ENCODE measurements at regions not wholly inside any gene's neighbourhood (a gene's known extent, or its start where the extent isn't known, plus 50 kb on each side); places are given as distances from the start of the nearest gene placed in this dataset.

- H3F3A ChIP-seq (replicated peaks; ENCODE audit: insufficient read depth) = peaks cover 3% of the 10 kb centered on the region
- TF ChIP-seq REST (IDR thresholded peaks at IDR 0.05; ENCODE audit: low read depth, low read length) (no peak), RXRA (IDR thresholded peaks at IDR 0.05; ENCODE audit: borderline replicate concordance, low read depth) (no peak), MXI1 (IDR thresholded peaks at IDR 0.05; ENCODE audit: low read depth, low read length) (no peak)
- H3K27ac ChIP-seq (ENCODE audit: low read depth in 2 of 2, low read length in 1 of 2) = no peak overlapping the region
- CTCF ChIA-PET = no interaction called here
- no peaks in the 10 kb centered on the region for H3K27me3 ChIP-seq (ENCODE audit: insufficient read depth)
- H3K9ac ChIP-seq = no peak overlapping the region
- no peaks in the 10 kb centered on the region for H3K79me2 ChIP-seq (ENCODE audit: insufficient read depth)
- no peaks in the 10 kb centered on the region for H3K9me3 ChIP-seq
- H3K4me1 ChIP-seq (ENCODE audit: control insufficient read depth in 1 of 2, insufficient read depth in 2 of 2, low read depth in 1 of 2, low read length in 1 of 2) = peaks cover 0 to 10% of the 10 kb centered on the region in 2 experiments; a peak in 1 of 4 replicates
- no peaks in the 10 kb centered on the region for H3K9me2 ChIP-seq
- POLR2A ChIA-PET = no interaction called here
- H2AFZ ChIP-seq (ENCODE audit: low read depth) = no peak overlapping the region
- no peaks in the 10 kb centered on the region for H4K20me1 ChIP-seq (ENCODE audit: insufficient read depth)
- WGBS (ENCODE audit: low lambda C conversion rate) = 64% methylated on average over 1 of the region's 1 CpG
- no peak overlapping the region for H3K4me2 ChIP-seq
- no peak for DNase-seq
- H3K4me3 ChIP-seq (ENCODE audit: low read depth in 2 of 2, low read length in 1 of 2) = no peak overlapping the region
- no peaks in the 10 kb centered on the region for H3K36me3 ChIP-seq (replicated peaks in 1 of 2; ENCODE audit: control insufficient read depth in 1 of 2, insufficient read depth in 2 of 2, low read length in 1 of 2)
These were observed 383.9 kb upstream of the MMS22L start for GRCh38 chr6:97666889-97667288.

- no peak for DNase-seq
- no peak overlapping the region for H3K9ac ChIP-seq
- no peaks in the 10 kb centered on the region for H3K27me3 ChIP-seq (ENCODE audit: insufficient read depth)
- H3K36me3 ChIP-seq (replicated peaks in 1 of 2; ENCODE audit: control insufficient read depth in 1 of 2, insufficient read depth in 2 of 2, low read length in 1 of 2) = no peaks in the 10 kb centered on the region
- ChIA-PET CTCF (no interaction called here), POLR2A (no interaction called here)
- no peaks in the 10 kb centered on the region for H4K20me1 ChIP-seq (ENCODE audit: insufficient read depth)
- H2AFZ ChIP-seq (ENCODE audit: low read depth) = no peak overlapping the region
- H3K79me2 ChIP-seq (ENCODE audit: insufficient read depth) = no peaks in the 10 kb centered on the region
- 93% methylated on average over 11 of the region's 11 CpGs for WGBS (ENCODE audit: low lambda C conversion rate)
- TF ChIP-seq RFX5 (IDR thresholded peaks at IDR 0.05; ENCODE audit: low read length) = no peak
- TF ChIP-seq JUND (IDR thresholded peaks at IDR 0.05) = no peak
- TF ChIP-seq RCOR1 (IDR thresholded peaks at IDR 0.05; ENCODE audit: low read length) = no peak
- no peak for TF ChIP-seq IRF3 (IDR thresholded peaks at IDR 0.05; ENCODE audit: low read depth, low read length)
- TF ChIP-seq MAX (IDR thresholded peaks at IDR 0.05; ENCODE audit: low read depth) = no peak
- TF ChIP-seq RXRA (IDR thresholded peaks at IDR 0.05; ENCODE audit: borderline replicate concordance, low read depth) = no peak
- TF ChIP-seq USF2 (IDR thresholded peaks at IDR 0.05; ENCODE audit: borderline replicate concordance, low read depth, low read length) = no peak
- TF ChIP-seq USF1 (IDR thresholded peaks at IDR 0.05; ENCODE audit: borderline replicate concordance, low read depth) = no peak
- no peak for TF ChIP-seq GABPA (IDR thresholded peaks at IDR 0.05; ENCODE audit: low read depth)
- no peak overlapping the region for H3K4me3 ChIP-seq (ENCODE audit: low read depth in 2 of 2, low read length in 1 of 2)
- H3K9me2 ChIP-seq = 0 out of 2 replicates have a peak, but pooled peaks cover 3% of the 10 kb centered on the region
- peaks cover 3% of the 10 kb centered on the region for H3F3A ChIP-seq (replicated peaks; ENCODE audit: insufficient read depth)
- no peaks in the 10 kb centered on the region for H3K9me3 ChIP-seq
- H3K4me2 ChIP-seq = no peak overlapping the region
- H3K27ac ChIP-seq (ENCODE audit: low read depth in 2 of 2, low read length in 1 of 2) = no peak overlapping the region
- peaks cover 0 to 10% of the 10 kb centered on the region in 2 experiments; a peak in 1 of 4 replicates for H3K4me1 ChIP-seq (ENCODE audit: control insufficient read depth in 1 of 2, insufficient read depth in 2 of 2, low read depth in 1 of 2, low read length in 1 of 2)
These were observed 385.7 kb upstream of the MMS22L start for GRCh38 chr6:97668716-97669115.
